ENCODE measurements at regions not wholly inside any gene's neighbourhood (a gene's known extent, or its start where the extent isn't known, plus 50 kb on each side); places are given as distances from the start of the nearest gene placed in this dataset.

- H3K27ac ChIP-seq (ENCODE audit: control insufficient read depth, insufficient read depth, low read length) = no peak overlapping the region
- H3K4me1 ChIP-seq (ENCODE audit: control insufficient read depth, extremely low read depth, insufficient read depth, low read length) = peaks cover 45% of the 10 kb centered on the region
Observed at GRCh38 chr2:234673501-234673900, 176.6 kb upstream of the ARL4C start.

GRCh38 chr2:234672498-234673150, 175.7 kb upstream of the ARL4C start:
- Histone ChIP-seq H3K9ac (ENCODE audit: control insufficient read depth, extremely low read depth, insufficient read depth, low read length) (no peak overlapping the region), H3K27ac (ENCODE audit: control insufficient read depth, insufficient read depth, low read length) (no peak overlapping the region), H3K4me3 (ENCODE audit: control insufficient read depth in 2 of 3, extremely low read depth in 1 of 3, insufficient read depth in 2 of 3, low read depth in 1 of 3, low read length in 3 of 3) (no peak overlapping the region), H3K4me2 (ENCODE audit: control insufficient read depth, extremely low read depth, insufficient read depth, low read depth, low read length) (no peak overlapping the region), H3K4me1 (ENCODE audit: control insufficient read depth, extremely low read depth, insufficient read depth, low read length) (peaks cover 40% of the 10 kb centered on the region), H4K20me1 (ENCODE audit: control insufficient read depth, extremely low read depth, insufficient read depth, low read length) (no peaks in the 10 kb centered on the region), H3K9me3 (ENCODE audit: control insufficient read depth, low read depth, low read length) (no peaks in the 10 kb centered on the region), H3K9me1 (ENCODE audit: control insufficient read depth, extremely low read depth, insufficient read depth, low read length) (no peaks in the 10 kb centered on the region), H3K36me3 (ENCODE audit: control insufficient read depth in 2 of 2, extremely low read depth in 1 of 2, insufficient read depth in 2 of 2, low read length in 2 of 2) (no peaks in the 10 kb centered on the region), H2AFZ (ENCODE audit: control insufficient read depth, low read length) (no peak overlapping the region), H3K27me3 (ENCODE audit: control insufficient read depth, extremely low read depth, insufficient read depth, low read length) (no peaks in the 10 kb centered on the region), H3K79me2 (ENCODE audit: control insufficient read depth, insufficient read depth, low read length) (no peaks in the 10 kb centered on the region)
- TF ChIP-seq CTCF (optimal IDR thresholded peaks at IDR 0.05 in 1 of 3, IDR thresholded peaks at IDR 0.05 in 1 of 3, conservative IDR thresholded peaks at IDR 0.05 in 1 of 3; ENCODE audit: extremely low read depth in 1 of 3, insufficient read depth in 2 of 3, low read length in 3 of 3) (no peak), EZH2 (IDR thresholded peaks at IDR 0.05; ENCODE audit: low read length) (no peak)
- FAIRE-seq (no peak), DNase-seq (ENCODE audit: low read depth, low spot score) (no peak)
- dilution Hi-C loops (cut with MboI; ENCODE audit: extremely low pct_ligation_motif_present, low sequenced_read_pairs) = no loop called here

More at GRCh38 chr2:234673501-234673900, 176.6 kb upstream of the ARL4C start:
- no peaks in the 10 kb centered on the region for H3K36me3 ChIP-seq (ENCODE audit: control insufficient read depth in 2 of 2, extremely low read depth in 1 of 2, insufficient read depth in 2 of 2, low read length in 2 of 2)
- no peaks in the 10 kb centered on the region for H4K20me1 ChIP-seq (ENCODE audit: control insufficient read depth, extremely low read depth, insufficient read depth, low read length)
- FAIRE-seq (no peak), DNase-seq (ENCODE audit: low read depth, low spot score) (no peak)
- TF ChIP-seq EZH2 (IDR thresholded peaks at IDR 0.05; ENCODE audit: low read length) (no peak), CTCF (optimal IDR thresholded peaks at IDR 0.05 in 1 of 3, IDR thresholded peaks at IDR 0.05 in 1 of 3, conservative IDR thresholded peaks at IDR 0.05 in 1 of 3; ENCODE audit: extremely low read depth in 1 of 3, insufficient read depth in 2 of 3, low read length in 3 of 3) (no peak)
- no peak overlapping the region for H3K9ac ChIP-seq (ENCODE audit: control insufficient read depth, extremely low read depth, insufficient read depth, low read length)
- H3K79me2 ChIP-seq (ENCODE audit: control insufficient read depth, insufficient read depth, low read length) = no peaks in the 10 kb centered on the region
- dilution Hi-C loops (cut with MboI; ENCODE audit: extremely low pct_ligation_motif_present, low sequenced_read_pairs) = no loop called here
- H2AFZ ChIP-seq (ENCODE audit: control insufficient read depth, low read length) = no peak overlapping the region
- no peaks in the 10 kb centered on the region for H3K27me3 ChIP-seq (ENCODE audit: control insufficient read depth, extremely low read depth, insufficient read depth, low read length)
- no peak overlapping the region for H3K4me2 ChIP-seq (ENCODE audit: control insufficient read depth, extremely low read depth, insufficient read depth, low read depth, low read length)
- H3K9me3 ChIP-seq (ENCODE audit: control insufficient read depth, low read depth, low read length) = no peaks in the 10 kb centered on the region
- H3K4me3 ChIP-seq (ENCODE audit: control insufficient read depth in 2 of 3, extremely low read depth in 1 of 3, insufficient read depth in 2 of 3, low read depth in 1 of 3, low read length in 3 of 3) = no peak overlapping the region
- no peaks in the 10 kb centered on the region for H3K9me1 ChIP-seq (ENCODE audit: control insufficient read depth, extremely low read depth, insufficient read depth, low read length)

All from keratinocyte (primary cell).